IMR-90 (cell line): ENCODE measurements at regions not wholly inside any gene's neighbourhood (a gene's known extent, or its start where the extent isn't known, plus 50 kb on each side); places are given as distances from the start of the nearest gene placed in this dataset.

Source experiments
- ATAC-seq: fragments of 200-7000 bp; cut with Tn5 transposase; 2 replicates; pipeline ENCODE4 v1.9.1; 2020; ENCODE audit warnings: low read depth, mild to moderate bottlenecking, moderate library complexity
- BruUV-seq: library from RNA; stranded (reverse); fragments of 400-500 nt; replicated peaks from 2 replicates; lab custom pipeline; 2021; lab: Mats Ljungman, UMichigan
- CTCF ChIA-PET: fragments of 300-600 bp; formaldehyde crosslinking; extraction: SDS; loops from one replicate; lab custom pipeline; 2021; ENCODE audit warnings: antibody characterized with exemption; lab: Yijun Ruan, JAX
- POLR2A ChIA-PET: fragments of 300-600 bp; sonication (Branson Sonifier 250); formaldehyde crosslinking; loops from one replicate; lab custom pipeline; 2022; ENCODE audit warnings: antibody characterized with exemption; ENCODE audit not compliant: unreplicated experiment; lab: Charles Lee
- DNase-seq: peaks from one replicate; pipeline ENCODE4 v3.0.0; 2013
- H2AFZ ChIP-seq: replicated peaks from 2 replicates; pipeline ENCODE3; 2013; ENCODE audit warnings: low read length, mild to moderate bottlenecking; ENCODE audit not compliant: poor library complexity
- H2AK5ac ChIP-seq: 2 replicates; pipeline ENCODE4 v1.6.1; 2013; ENCODE audit warnings: low read depth, low read length, inconsistent platforms
- H2AK9ac ChIP-seq: replicated peaks from 2 replicates; pipeline ENCODE3; 2013; ENCODE audit warnings: mild to moderate bottlenecking, low read depth, low read length, moderate library complexity; ENCODE audit not compliant: poor library complexity
- H2BK120ac ChIP-seq: 2 replicates; pipeline ENCODE4 v1.6.1; 2013; ENCODE audit warnings: low read depth, low read length, inconsistent platforms
- H2BK15ac ChIP-seq: 3 replicates; pipeline ENCODE4 v1.6.1; 2013; ENCODE audit warnings: low read depth, low read length, inconsistent platforms
- H2BK20ac ChIP-seq: 2 replicates; pipeline ENCODE4 v1.6.1; 2013; ENCODE audit warnings: low read depth, mild to moderate bottlenecking, inconsistent platforms, low read length, moderate library complexity
- H2BK5ac ChIP-seq: 2 replicates; pipeline ENCODE4 v1.6.1; 2013; ENCODE audit warnings: mild to moderate bottlenecking, low read depth, low read length, inconsistent platforms; ENCODE audit not compliant: poor library complexity, severe bottlenecking
- H3K14ac ChIP-seq: replicated peaks from 2 replicates; pipeline ENCODE4 v1.6.1; 2013; ENCODE audit warnings: low read depth, low read length, inconsistent platforms
- H3K18ac ChIP-seq: 2 replicates; pipeline ENCODE4 v1.6.1; 2013; ENCODE audit warnings: low read depth, low read length, control low read depth
- H3K23ac ChIP-seq: 2 replicates; pipeline ENCODE4 v1.6.1; 2013; ENCODE audit warnings: low read depth, low read length, inconsistent platforms
- H3K27ac ChIP-seq: 2 replicates; pipeline ENCODE4 v1.5.1; 2013; ENCODE audit warnings: mild to moderate bottlenecking, control low read depth, low read length; ENCODE audit not compliant: insufficient read depth
- H3K27me3 ChIP-seq: 2 replicates; pipeline ENCODE4 v1.6.1; 2013; ENCODE audit warnings: low read length; ENCODE audit not compliant: control insufficient read depth, insufficient read depth
- H3K36me3 ChIP-seq: 2 replicates; pipeline ENCODE4 v1.6.1; 2013; ENCODE audit warnings: low read length, mixed read lengths; ENCODE audit not compliant: control insufficient read depth, insufficient read depth
- H3K4ac ChIP-seq: 2 replicates; pipeline ENCODE4 v1.6.1; 2013; ENCODE audit warnings: low read depth, low read length, inconsistent platforms
- H3K4me1 ChIP-seq: 2 replicates; pipeline ENCODE4 v1.6.1; 2013; ENCODE audit warnings: low read length, mixed read lengths; ENCODE audit not compliant: control insufficient read depth, insufficient read depth
- H3K4me2 ChIP-seq: 2 replicates; pipeline ENCODE4 v1.6.1; 2013; ENCODE audit warnings: low read depth, mild to moderate bottlenecking, control low read depth, low read length, moderate library complexity
- H3K4me3 ChIP-seq: 2 replicates; pipeline ENCODE4 v1.5.1; 2013; ENCODE audit warnings: low read depth, mild to moderate bottlenecking, control low read depth, low read length, moderate library complexity; ENCODE audit not compliant: insufficient read depth
- H3K56ac ChIP-seq: 2 replicates; pipeline ENCODE4 v1.6.1; 2013; ENCODE audit warnings: low read length, inconsistent platforms; ENCODE audit not compliant: insufficient read depth; ENCODE audit errors: extremely low read depth
- H3K79me1 ChIP-seq, 2 experiments: 2 replicates each; pipeline ENCODE4 v1.6.1; 2013; ENCODE audit warnings: low read length in 2 of 2, inconsistent platforms in 1 of 2, low read depth in 1 of 2
- H3K9ac ChIP-seq: 2 replicates; pipeline ENCODE4 v1.6.1; 2013; ENCODE audit warnings: low read depth, low read length, control low read depth
- H3K9me1 ChIP-seq: 2 replicates; pipeline ENCODE4 v1.6.1; 2013; ENCODE audit warnings: low read length, inconsistent platforms; ENCODE audit not compliant: insufficient read depth
- H3K9me3 ChIP-seq: 2 replicates; pipeline ENCODE4 v1.6.1; 2013; ENCODE audit warnings: low read length; ENCODE audit not compliant: control insufficient read depth, insufficient read depth
- H4K20me1 ChIP-seq: 2 replicates; pipeline ENCODE4 v1.6.1; 2013; ENCODE audit warnings: low read length, inconsistent platforms; ENCODE audit not compliant: insufficient read depth
- H4K5ac ChIP-seq: 2 replicates; pipeline ENCODE4 v1.6.1; 2013; ENCODE audit warnings: mild to moderate bottlenecking, low read depth, low read length, control low read depth
- H4K8ac ChIP-seq, 2 experiments: 2 replicates each; pipeline ENCODE4 v1.6.1; 2013; ENCODE audit warnings: low read depth in 2 of 2, low read length in 2 of 2, control low read depth in 1 of 2, inconsistent platforms in 1 of 2
- H4K91ac ChIP-seq: 2 replicates; pipeline ENCODE4 v1.6.1; 2013; ENCODE audit warnings: low read depth, low read length, inconsistent platforms; ENCODE audit not compliant: insufficient read depth
- RAD21 ChIP-seq: IDR thresholded peaks from 2 replicates; pipeline ENCODE4 v1.6.1; 2012; ENCODE audit warnings: low read length, improper control_type of control experiment
- USF2 ChIP-seq: fragments of 150-350 bp; IDR thresholded peaks from 2 replicates; pipeline ENCODE4 v1.6.1; 2017; ENCODE audit warnings: mild to moderate bottlenecking, antibody characterized with exemption, low read length, low read depth
- dilution Hi-C: fragments of 300-500 bp; cut with HindIII; formaldehyde crosslinking; loops from one replicate; pipeline ENCODE4 v1.14.3; 2018; ENCODE audit warnings: low sequenced_read_pairs; ENCODE audit not compliant: unreplicated experiment
- in situ Hi-C: fragments of 300-500 bp; cut with MboI; formaldehyde crosslinking; loops from 3 replicates; pipeline ENCODE4 v1.14.3; 2019; ENCODE audit warnings: low sequenced_read_pairs, inconsistent platforms, mixed read lengths
- intact Hi-C: fragments of 100-400 bp; cut with micrococcal nuclease; formaldehyde crosslinking; loops from 2 replicates; pipeline ENCODE4 v1.10.0; 2022

GRCh38 chr12:67855103-67855502 lies 134.1 kb upstream of the IFNG-AS1 start:
- TF ChIP-seq USF2 (peak; percentile 60; the same call in 1 of the 2 replicates), RAD21 (no peak)
- H3K9me3 ChIP-seq: no peaks in the 10 kb centered on the region
- H2BK20ac ChIP-seq: no peak overlapping the region
- no peak overlapping the region for H2BK5ac ChIP-seq
- H2AK9ac ChIP-seq: no peak overlapping the region
- POLR2A ChIA-PET: no interaction called here
- no peak overlapping the region for H2BK120ac ChIP-seq
- H3K27me3 ChIP-seq: no peaks in the 10 kb centered on the region; the same call in 1 of the 2 replicates
- no peak overlapping the region for H3K4me2 ChIP-seq
- no peaks in the 10 kb centered on the region for H3K36me3 ChIP-seq
- no peaks in the 10 kb centered on the region for H3K4me1 ChIP-seq
- dilution Hi-C loops: no loop called here
- no peak overlapping the region for H3K56ac ChIP-seq
- no peak overlapping the region for H3K4ac ChIP-seq
- H3K18ac ChIP-seq: no peak overlapping the region
- no peak overlapping the region for H4K5ac ChIP-seq
- no peak overlapping the region for H3K4me3 ChIP-seq
- DNase-seq (no peak), ATAC-seq (no peak; the same call in 1 of the 2 replicates)
- peak overlapping the region; percentile 34 for H2AFZ ChIP-seq
- H4K91ac ChIP-seq: no peak overlapping the region
- H3K9me1 ChIP-seq: no peaks in the 10 kb centered on the region
- no peak overlapping the region for H3K9ac ChIP-seq
- H2AK5ac ChIP-seq: no peak overlapping the region
- H4K8ac ChIP-seq: no peak overlapping the region
- intact Hi-C loops: no loop called here
- no peak overlapping the region for H3K23ac ChIP-seq
- H2BK15ac ChIP-seq: no peak overlapping the region
- H3K14ac ChIP-seq: no peak overlapping the region; the same call in 1 of the 2 replicates
- CTCF ChIA-PET: interaction anchor here (1.1 kb wide), 1 partner anchor 26 kb away, joined by 3 read pairs; no protein-coding TSS in a partner anchor
- H3K27ac ChIP-seq: no peak overlapping the region
- BruUV-seq: no TSS peak
- in situ Hi-C loops: no loop called here
- H3K79me1 ChIP-seq: no peaks in the 10 kb centered on the region
- no peaks in the 10 kb centered on the region for H4K20me1 ChIP-seq
